KBM-7 (cell line): ENCODE measurements at regions not wholly inside any gene's neighbourhood (a gene's known extent, or its start where the extent isn't known, plus 50 kb on each side); places are given as distances from the start of the nearest gene placed in this dataset.
"Not testable (repeated sequence)": the region's sequence is repeated elsewhere in the genome, so short reads cannot be mapped to it uniquely, and the experiment has no call there.

Source experiments
- DNase-seq: peaks from one replicate; pipeline ENCODE4 v3.0.0-alpha.2; 2015
- in situ Hi-C: fragments of 300-500 bp; cut with MboI; formaldehyde crosslinking; loops from 2 replicates; pipeline ENCODE4 v1.14.3; 2020; ENCODE audit warnings: low sequenced_read_pairs, low pct_unique_long_range_greater_than_20kb, mixed read lengths

DNA sequence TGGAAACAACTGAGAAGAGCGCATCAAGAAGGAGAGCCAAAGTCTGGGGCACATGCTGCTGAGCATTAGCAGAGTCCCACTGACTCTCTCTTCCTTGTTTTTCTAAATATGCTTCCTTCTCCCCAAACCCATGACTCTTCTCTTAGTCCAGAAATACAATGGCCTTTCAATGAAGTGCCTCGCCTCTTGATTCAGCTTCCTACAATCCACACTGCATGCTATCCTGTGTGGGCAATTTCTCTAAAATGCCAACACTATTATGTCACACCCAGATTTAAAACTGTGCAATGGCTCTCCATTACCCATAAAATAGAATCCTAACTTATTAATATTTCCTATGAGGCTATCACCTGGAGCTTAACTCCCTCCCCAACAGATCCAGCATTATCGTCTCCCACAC, 198.6 kb downstream of the RPAP3 start:
- no peak for DNase-seq
- in situ Hi-C loops, result no loop called here

- no peak for DNase-seq
- in situ Hi-C loops, result no loop called here
These were observed 200.9 kb downstream of the RPAP3 start for GRCh38 chr12:47504775-47505446.

GRCh38 chr12:47493801-47494200, 212.0 kb downstream of the RPAP3 start:
- in situ Hi-C loops, result no loop called here
- no peak for DNase-seq

GRCh38 chr12:47491516-47492305, 214.1 kb downstream of the RPAP3 start:
- no peak for DNase-seq
- in situ Hi-C loops, result no loop called here

DNA sequence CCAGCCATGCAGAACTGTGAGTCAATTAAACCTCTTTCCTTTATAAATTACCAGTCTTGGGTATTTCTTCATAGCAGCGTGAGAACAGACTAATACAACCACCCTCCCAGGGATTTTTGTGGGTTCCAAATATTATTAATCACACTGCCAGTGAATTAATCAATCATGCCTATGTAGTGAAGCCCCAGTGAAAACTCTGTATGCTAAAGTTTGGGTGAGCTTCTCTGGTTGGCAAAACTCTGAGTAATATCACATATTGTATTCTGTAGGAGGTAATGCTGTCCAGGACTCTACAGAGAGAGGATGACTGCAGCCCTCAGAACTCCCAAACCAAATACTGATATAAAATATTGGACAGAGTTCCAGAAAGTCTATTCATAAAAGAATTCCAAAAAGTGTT, 216.9 kb downstream of the RPAP3 start:
- DNase-seq, result no peak
- in situ Hi-C loops, result no loop called here

GRCh38 chr12:47481041-47481440, 224.8 kb downstream of the RPAP3 start:
- in situ Hi-C loops, result no loop called here
- DNase-seq, result no peak

- in situ Hi-C loops, result no loop called here
- no peak for DNase-seq
These were observed 227.4 kb downstream of the RPAP3 start for GRCh38 chr12:47478426-47478825.

GRCh38 chr12:47473091-47473490, 232.7 kb downstream of the RPAP3 start:
- DNase-seq, result no peak
- in situ Hi-C loops, result no loop called here

DNA sequence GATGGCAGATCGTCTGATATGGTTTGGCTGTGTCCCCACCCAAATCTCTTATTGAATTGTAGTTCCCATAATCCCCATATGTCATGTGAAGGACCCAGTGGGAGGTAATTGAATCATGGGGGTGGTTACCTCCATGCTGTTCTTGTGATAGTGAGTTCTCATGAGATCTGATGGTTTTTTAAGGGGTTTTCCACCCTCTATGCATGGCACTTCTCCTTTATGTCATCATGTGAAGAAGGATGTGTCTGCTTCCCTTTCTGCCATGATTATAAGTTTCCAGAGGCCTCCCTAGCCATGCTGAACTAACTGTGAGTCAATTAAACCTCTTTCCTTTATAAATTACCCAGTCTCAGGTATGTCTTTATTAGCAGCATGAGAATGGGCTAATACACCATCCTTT, 235.5 kb downstream of the RPAP3 start:
- DNase-seq, in situ Hi-C loops: not testable (repeated sequence)

DNA sequence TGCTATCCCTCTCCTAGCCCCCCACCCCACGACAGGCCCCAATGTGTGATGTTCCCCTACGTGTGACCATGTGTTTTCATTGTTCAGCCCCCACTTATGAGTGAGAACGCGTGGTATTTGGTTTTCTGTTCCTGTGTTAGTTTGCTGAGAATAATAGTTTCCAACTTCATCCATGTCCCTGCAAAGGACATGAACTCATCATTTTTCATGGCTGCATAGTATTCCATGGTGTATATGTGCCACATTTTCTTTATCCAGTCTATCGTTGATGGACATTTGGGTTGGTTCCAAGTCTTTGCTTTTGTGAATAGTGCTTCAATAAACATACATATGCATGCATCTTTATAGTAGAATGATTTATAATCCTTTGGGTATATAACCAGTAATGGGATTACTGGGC, 241.9 kb downstream of the RPAP3 start:
- in situ Hi-C loops, DNase-seq: not testable (repeated sequence)

GRCh38 chr12:47458279-47458678, 247.6 kb downstream of the RPAP3 start:
- no peak for DNase-seq
- in situ Hi-C loops, result no loop called here

- in situ Hi-C loops, result no loop called here
These were observed 256.0 kb downstream of the RPAP3 start for GRCh38 chr12:47449797-47450196.

GRCh38 chr12:47442310-47442709, 263.5 kb downstream of the RPAP3 start:
- DNase-seq, result no peak
- in situ Hi-C loops, result no loop called here

More at GRCh38 chr12:47449797-47450196, 256.0 kb downstream of the RPAP3 start:
- no peak for DNase-seq

DNA sequence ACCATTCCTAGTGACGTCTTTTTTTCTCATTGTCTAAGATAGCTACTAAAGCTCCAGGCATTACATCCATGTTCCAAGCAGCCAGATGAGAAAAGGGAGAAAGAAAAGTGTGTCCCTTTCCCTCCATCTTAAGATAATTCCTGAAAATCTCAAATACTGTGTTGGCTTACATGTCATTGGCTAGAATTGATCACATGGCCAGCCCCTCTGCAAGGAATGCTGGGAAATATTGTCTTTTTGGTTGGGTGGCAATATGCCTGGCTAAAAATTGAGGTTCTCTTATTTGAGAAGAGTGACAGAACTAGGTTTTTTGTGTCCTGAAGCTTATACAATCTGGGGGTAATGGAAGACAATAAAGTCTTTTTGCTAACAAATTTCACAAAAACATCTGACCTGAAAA, 264.3 kb downstream of the RPAP3 start:
- DNase-seq, result no peak
- in situ Hi-C loops, result no loop called here

- in situ Hi-C loops, result no loop called here
- DNase-seq, result no peak
These were observed 267.7 kb downstream of the RPAP3 start for GRCh38 chr12:47438175-47438574.

DNA sequence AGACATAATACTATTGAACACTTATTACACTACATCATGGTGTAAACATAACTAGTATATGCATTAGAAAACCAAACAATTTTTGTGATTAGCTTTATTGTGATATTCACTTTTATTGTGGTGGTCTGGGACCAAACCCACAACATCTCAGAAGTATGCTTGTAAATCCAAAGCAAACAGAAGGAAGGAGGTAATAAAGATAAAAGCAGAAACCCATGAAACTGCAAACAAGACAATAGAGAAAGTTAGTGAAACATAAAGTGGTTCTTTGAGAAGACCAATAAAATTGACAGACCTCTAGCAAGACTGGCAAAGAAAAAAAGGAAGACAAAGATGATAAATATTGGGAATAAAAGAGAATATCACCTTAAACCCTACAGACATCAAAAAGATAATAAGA, 268.3 kb downstream of the RPAP3 start:
- in situ Hi-C loops, result no loop called here
- DNase-seq, result no peak

- in situ Hi-C loops, result no loop called here
- no peak for DNase-seq
These were observed 272.0 kb downstream of the RPAP3 start for GRCh38 chr12:47433876-47434275.

DNA sequence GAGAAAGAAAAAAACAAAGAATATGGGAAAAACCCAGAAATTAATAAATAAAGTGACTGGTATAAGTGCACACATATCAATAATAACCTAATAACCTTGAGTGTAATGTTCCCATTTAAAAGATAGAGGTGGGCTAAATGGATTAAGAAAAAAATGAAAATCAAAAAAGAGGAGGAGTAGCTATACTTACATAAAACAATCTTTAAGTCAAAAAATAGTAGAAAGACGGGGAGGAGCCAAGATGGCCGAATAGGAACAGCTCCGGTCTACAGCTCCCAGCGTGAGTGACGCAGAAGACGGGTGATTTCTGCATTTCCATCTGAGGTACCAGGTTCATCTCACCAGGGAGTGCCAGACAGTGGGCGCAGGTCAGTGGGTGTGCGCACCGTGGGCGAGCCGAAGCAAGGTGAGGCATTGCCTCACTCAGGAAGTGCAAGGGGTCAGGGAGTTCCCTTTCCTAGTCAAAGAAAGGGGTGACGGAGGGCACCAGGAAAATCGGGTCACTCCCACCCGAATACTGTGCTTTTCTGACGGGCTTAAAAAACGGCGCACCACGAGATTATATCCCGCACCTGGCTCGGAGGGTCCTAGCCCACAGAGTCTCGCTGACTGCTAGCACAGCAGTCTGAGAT, 279.0 kb downstream of the RPAP3 start:
- in situ Hi-C loops, DNase-seq: not testable (repeated sequence)

DNA sequence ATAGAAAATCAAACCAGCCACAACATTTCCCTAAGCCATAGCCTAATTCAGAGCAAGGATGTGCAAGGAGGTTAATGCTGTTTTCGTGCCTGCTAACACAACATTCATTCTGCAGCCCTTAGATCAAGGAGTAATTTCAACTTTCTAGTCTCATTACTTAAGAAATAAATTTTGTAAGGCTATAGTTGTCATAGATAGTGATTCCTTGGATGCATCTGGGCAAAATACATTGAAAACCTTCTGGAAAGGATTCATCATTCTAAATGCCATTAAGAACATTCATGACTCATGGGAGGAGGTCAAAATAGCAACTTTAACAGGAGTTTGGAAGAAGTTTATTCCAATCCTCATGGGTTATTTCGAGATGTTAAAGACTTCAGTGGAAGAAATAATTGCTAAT, 283.2 kb downstream of the RPAP3 start:
- DNase-seq, result no peak
- in situ Hi-C loops, result no loop called here

DNA sequence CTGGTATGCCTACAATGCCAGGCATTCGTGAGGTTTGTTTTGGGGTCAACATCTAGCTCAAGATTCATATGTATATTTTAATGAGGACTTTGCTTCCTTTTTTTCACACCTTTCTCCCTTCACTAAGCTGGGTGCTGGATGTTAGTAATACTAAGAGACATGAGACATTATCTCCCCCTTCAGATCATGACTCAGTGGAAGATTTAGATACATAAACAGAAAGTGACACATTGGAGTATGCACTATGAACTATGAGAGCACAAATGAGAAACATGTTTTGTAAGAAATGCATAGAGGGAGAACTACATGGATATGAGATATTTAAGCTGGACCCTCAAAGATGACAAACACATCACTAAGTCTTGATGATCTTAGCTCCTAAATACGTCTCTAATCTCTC, 286.3 kb downstream of the RPAP3 start:
- DNase-seq, result no peak
- in situ Hi-C loops, result no loop called here
